NCI-H1694 (cell line): ENCODE measurements at regions not wholly inside any gene's neighbourhood (a gene's known extent, or its start where the extent isn't known, plus 50 kb on each side); places are given as distances from the start of the nearest gene placed in this dataset.

Experiments
- DNase-seq: peaks from one replicate; lab custom pipeline; 2025; lab: John Stamatoyannopoulos, UW

DNA sequence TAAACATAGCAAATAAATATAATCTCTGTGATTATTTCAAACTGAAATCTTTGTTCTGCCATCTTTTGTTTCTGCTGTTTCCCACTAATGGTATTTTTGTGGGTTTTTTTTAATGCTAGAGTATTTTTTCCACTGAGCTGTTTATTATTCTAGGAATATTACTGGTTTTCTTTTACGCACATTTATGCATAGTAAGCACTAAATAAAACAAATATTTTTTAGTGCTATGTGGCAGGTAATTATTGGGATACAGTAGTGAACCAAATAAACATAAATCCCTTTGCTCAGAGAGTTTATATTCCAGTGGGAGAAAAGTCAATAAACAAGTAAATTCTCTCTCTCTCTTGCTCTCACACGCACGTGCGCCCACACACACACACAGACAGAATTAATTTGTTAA, 397.4 kb downstream of the PRDM5 start:
- DNase-seq, result no peak

GRCh38 chr4:120524237-120524636, 398.3 kb downstream of the PRDM5 start:
- no peak for DNase-seq

GRCh38 chr4:120520761-120521160, 401.8 kb downstream of the PRDM5 start:
- no peak for DNase-seq

- no peak for DNase-seq
Observed at GRCh38 chr4:120517966-120518365, 404.6 kb downstream of the PRDM5 start.

DNA sequence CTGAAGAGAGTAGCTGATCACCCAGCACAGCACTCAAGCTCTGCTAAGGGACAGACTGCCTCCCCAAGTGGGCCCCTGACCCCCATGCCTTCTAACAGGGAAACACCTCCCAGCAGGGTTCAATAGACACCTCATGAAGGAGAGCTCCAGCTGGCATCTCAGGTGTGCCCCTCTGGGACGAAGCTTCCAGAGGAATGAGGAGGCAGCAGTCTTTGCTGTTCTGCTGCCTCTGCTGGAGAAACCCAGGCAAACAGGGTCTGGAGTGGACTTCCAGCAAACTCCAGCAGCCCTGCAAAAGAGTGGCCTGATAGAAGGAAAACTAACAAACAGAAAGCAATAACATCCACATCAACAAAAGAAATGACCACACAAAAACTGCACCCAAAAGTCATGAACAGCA, 412.8 kb downstream of the PRDM5 start:
- no peak for DNase-seq

GRCh38 chr4:120509222-120509621, 413.3 kb downstream of the PRDM5 start:
- no peak for DNase-seq

DNA sequence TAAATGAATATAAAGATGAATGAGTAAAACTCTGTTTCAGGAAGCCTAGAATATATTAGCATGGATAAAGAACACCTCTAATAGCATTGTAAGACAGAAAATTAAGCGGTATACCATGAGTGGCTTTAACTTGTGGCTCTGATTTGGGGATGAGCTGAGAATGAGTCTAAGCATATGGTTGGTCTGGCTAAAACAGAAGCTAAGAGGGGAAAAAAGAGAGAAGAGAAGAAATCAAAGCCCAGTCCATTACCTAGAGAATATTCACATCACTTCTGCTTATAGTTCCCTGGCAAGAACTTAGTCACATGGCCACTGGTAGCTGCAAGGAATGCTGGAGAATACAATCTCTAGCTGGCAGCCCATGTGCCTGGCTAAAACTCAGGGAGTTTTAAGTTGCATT, 414.5 kb downstream of the PRDM5 start:
- no peak for DNase-seq

GRCh38 chr4:120506536-120506935, 416.0 kb downstream of the PRDM5 start:
- DNase-seq, result no peak

- no peak for DNase-seq
Observed at GRCh38 chr4:120498678-120499077, 423.8 kb downstream of the PRDM5 start.

DNA sequence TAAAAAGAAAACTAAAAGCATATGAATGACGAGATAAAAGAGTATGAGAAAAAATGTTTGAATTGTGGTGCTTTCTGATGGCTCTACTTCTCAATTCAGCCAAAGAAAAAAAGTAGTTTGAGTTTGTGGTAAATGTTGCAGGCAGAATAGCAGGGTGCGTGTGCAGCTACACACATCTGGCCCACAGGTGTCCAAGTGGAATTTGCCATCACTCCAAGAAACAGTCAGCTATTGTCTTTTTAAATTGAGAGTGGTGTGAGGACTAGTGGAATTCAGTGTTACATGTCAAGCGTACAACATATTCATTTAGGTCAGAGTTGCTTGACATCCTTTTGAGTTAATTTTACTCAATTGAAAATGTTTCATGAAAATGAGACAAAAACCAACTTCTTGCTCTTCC, 424.8 kb upstream of the MAD2L1 start:
- DNase-seq, result no peak

DNA sequence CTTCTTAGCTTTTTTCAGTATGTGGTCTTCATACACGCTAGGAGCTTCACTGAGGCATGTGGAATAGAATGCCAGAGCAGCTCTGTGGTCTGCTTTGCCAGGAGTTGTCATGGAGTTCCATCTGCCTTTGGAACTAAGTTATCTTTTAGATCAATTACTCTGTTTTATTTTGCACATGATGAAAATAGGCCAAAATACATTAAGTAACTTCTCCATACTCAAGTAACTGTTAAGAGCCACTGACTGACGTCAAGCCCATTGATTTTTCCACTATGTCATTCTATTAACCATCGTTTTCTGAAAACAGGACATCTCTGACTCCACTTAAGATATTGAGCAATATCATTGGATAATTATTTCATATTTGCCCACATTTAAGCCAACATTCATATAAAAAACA, 415.1 kb upstream of the MAD2L1 start:
- DNase-seq, result no peak

- DNase-seq, result no peak
Observed at GRCh38 chr4:120472447-120473131, 405.9 kb upstream of the MAD2L1 start.

GRCh38 chr4:120466429-120466828, 399.8 kb upstream of the MAD2L1 start:
- DNase-seq, result no peak

DNA sequence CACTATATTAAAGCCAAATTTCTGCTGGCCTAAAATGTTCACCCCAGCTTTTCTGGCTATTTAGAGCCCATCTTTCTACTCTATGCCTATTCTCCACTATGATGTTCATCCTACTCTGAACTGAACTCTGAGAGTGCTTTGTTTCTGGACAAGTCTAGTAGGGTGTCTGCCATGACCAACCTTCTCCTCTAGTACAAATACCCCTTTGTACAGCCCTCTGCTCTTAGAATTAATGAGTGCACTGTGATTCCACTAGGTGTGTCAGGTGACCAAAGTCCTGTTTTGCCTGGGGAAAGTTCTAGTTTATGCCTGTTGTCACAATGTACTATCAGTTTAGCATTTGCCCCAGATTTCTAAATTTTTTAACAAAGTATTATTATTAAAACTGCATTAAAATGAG, 388.1 kb upstream of the MAD2L1 start:
- DNase-seq, result no peak

DNA sequence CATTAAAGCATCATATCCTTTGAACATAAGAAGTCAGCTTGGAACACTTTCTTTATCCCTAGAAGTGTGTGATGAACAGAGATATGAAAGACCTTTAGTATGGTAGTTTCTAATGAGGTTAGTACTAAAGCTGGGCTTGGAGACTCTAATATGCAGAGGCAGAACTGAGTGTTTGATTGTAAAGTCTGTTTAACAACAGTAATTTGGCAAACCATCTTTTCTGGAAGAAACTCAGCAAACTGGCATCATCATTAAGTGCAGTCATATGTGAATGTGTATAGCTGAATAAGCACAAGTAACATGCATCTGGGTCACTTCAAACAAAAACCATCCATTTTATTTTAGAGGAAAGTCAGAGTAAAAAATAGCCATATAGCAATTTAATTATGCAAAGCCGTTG, 385.9 kb upstream of the MAD2L1 start:
- no peak for DNase-seq

DNA sequence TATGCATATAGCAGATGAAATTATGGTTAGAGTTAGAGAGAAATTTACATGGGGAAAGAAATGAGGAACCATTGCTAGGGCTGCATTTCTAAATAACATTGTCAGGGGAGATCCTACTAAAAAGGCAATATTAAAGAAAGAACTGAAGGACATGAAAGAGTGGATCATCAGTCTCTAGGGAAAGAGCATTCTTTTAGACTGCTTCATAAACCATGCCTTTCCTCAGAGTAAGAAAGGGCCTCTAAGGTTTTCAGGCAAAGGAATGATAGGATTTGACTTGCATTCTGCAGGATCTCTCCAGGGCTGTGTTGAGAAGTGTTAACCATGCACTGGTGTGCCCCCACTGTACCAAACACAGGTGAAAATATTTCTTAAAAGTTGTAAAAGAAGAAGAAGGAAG, 385.4 kb upstream of the MAD2L1 start:
- DNase-seq, result no peak

DNA sequence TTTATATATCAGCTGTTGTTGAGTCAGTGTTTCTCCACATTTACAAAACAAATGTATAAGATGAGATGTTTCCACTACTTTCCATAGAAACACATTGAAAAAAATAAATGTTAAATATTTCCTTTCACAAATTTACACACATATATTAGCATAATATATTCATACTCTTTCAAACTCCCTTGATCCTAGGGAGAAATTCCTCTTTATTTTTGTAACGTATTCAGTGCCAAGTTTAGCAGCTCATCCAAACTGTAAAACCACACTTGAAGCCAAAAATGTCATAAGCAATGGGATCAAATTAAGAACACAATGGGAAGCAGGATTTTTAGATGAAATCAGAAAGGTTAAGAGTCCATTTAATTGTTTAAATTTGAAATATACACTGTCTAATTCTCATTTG, 381.1 kb upstream of the MAD2L1 start:
- DNase-seq, result no peak

DNA sequence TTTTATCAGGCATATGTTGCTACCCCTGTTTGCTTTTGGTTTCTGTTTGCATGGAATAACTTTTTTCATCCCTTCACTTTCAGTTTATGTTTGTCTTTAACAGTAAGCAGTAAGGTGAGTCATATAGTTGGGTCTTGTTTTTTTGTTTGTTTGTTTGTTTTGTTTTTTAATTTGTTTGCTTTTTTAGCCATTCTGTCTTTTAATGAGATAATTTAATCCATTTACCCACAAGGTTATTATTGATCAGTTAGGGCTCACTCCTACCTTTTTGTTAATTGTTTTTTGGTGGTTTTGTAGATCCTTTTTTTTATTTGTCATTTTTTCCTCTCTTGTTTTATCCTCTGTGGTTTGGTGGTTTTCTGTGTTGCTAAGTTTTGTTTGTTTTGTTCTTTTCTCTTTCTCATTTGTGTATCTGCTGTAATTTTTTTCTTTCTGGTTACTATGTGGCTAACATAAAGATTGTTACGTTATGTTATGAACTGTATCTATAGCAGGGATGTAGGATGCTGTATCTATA, 379.5 kb upstream of the MAD2L1 start:
- DNase-seq, result no peak

GRCh38 chr4:120445186-120445585, 378.5 kb upstream of the MAD2L1 start:
- no peak for DNase-seq

- no peak for DNase-seq
Observed at GRCh38 chr4:120443116-120443515, 376.5 kb upstream of the MAD2L1 start.

- DNase-seq, result no peak
Observed at GRCh38 chr4:120440730-120441129, 374.1 kb upstream of the MAD2L1 start.

GRCh38 chr4:120435179-120435578, 368.5 kb upstream of the MAD2L1 start:
- DNase-seq, result no peak

DNA sequence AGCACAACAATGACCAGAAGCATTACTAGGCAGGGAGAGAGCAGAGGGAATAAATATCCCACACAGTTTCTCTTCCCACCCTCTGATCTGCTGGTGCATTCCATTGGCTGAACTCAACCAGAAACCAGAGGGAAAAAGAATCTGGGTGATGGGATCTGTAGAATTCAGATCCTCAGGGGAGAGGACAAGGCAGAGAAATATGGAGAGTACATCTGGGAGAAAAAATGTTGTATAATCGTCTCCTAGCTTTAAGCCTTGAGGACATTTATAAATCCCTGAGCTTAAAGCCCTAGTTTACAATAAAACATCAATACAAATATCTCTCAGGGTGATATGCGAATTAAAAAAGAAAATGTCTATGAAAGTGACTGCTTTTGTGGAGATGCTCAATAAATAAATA, 368.1 kb upstream of the MAD2L1 start:
- no peak for DNase-seq

DNA sequence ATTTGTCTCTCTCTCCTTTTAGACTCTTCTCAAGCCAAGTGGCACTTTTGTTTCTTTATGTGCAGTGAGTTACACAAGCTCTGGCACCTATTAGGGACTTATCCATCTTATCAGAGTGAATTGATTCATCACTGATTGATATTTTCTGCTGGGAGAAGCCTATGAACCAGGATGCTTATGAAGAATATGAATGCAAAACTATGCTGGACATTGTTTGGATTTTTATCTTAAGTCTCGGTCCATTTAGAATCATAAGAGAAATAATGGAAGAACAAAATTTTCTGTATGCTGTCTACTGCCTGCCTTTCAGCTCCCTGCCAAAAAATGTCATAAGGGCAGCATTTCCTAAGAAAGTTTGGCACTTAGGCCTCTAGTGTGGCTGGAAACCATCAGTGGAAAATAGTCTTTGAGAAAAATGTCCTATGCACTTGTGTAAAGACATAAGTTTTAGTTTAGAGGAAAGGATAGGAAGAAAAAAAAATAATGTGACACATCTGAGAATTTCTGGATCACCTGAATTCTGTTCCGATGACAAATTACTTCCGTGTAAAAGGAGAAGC, 365.7 kb upstream of the MAD2L1 start:
- no peak for DNase-seq
